H54 (cell line): ENCODE measurements at regions not wholly inside any gene's neighbourhood (a gene's known extent, or its start where the extent isn't known, plus 50 kb on each side); places are given as distances from the start of the nearest gene placed in this dataset.

Experiments
- DNase-seq: peaks from one replicate; pipeline ENCODE4 v3.0.0; 2011; ENCODE audit warnings: low spot score, mixed read lengths; ENCODE audit not compliant: insufficient read length
- FAIRE-seq: peaks from 3 replicates; lab custom pipeline; 2011; peaks lifted over from hg19 to GRCh38; lab: Jason Lieb, UNC
- POLR2A ChIP-seq: IDR thresholded peaks from 2 replicates; pipeline ENCODE4 v1.6.1; 2011; ENCODE audit warnings: low read depth, mild to moderate bottlenecking, low read length

DNA sequence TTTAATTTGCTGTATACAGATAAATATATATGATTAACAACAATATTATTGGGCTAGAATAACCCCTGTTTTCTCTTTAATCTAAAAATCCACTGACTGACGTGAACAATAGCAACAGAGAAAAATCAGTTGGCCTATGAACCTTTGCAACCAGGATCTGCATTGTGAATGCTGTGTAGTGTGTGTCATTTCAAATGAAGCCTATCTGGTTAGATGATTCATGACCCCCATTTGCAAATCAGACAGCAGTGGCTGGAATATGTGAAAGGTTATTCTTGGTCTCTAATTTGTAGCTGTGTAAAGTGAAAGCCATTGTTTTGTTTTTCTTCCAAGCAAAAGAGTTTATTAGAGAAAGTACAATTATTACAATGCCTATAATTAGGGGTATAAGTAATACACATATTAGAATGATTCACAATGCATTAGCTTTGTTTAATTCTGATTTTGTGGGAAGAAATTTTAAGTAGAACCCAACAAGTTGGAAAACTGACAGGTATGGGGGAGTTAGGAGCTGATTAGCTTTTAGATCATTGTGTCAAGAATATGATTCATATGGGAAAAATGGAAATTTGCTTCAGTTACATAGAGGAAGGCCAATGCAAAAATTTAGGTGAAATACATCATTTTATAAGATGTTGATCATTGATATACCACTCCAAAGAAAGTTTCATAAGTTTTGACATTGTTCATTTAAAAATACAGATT lies 1362.2 kb upstream of the TMEFF2 start:
- TF ChIP-seq POLR2A, result no peak
- no peak for FAIRE-seq
- no peak for DNase-seq

DNA sequence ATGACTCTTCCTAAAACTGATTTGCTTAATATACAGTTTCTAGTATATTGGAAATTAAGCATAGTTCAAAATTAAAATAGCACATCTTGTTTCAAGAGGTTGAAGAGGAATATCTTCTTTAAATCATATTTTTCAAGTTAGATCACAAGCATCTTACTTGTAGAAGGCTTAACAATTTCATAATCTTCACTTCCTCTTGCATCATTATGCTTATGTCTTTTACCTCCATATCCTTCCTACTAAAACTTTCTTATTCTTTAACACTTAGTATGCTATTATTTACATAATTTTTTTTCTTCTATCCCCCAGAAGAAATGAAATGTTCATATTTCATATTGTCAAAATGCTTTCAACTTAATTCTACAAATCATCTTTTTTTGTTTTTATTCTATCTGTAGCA lies 1354.9 kb upstream of the TMEFF2 start:
- TF ChIP-seq POLR2A, result no peak
- no peak for FAIRE-seq
- no peak for DNase-seq

DNA sequence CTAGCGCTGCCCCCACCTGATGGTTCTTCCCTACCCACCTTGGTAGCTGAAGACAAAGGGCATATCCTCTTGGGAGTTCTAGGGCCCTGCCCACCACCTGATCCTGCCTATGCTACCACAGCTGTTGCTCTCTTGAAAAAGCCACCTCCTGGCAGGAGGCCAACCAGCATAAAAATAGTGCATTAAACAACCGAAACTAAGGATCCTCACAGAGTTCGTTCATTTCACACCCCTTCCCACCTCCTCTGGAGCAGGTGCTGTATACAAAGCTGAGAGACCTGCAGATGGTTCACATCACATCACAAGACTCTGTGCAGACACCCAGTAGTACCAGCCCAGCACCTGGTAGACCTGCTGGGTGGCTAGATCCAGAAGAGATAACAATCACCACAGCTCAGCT lies 1348.0 kb upstream of the TMEFF2 start:
- no peak for DNase-seq
- FAIRE-seq, result no peak
- TF ChIP-seq POLR2A, result no peak

DNA sequence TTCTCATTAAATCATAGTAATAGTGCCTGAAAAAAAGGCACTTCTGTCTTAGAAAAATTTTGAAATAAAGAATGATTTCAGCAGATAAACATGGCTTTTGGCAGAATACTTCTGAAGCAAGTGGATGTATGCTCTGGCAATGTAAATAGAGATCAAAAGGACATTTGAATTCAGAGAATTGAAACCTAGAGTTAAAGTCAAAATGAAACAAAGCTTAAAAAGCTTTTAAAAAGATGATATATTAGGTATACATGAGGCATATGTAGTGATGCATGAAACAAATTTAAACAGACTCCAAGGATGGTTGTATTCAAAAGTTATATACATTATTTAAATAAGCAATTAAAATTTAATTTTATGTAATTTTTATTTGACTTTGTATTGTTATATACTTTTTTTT lies 1344.5 kb upstream of the TMEFF2 start:
- no peak for TF ChIP-seq POLR2A
- FAIRE-seq (no peak), DNase-seq (no peak)

DNA sequence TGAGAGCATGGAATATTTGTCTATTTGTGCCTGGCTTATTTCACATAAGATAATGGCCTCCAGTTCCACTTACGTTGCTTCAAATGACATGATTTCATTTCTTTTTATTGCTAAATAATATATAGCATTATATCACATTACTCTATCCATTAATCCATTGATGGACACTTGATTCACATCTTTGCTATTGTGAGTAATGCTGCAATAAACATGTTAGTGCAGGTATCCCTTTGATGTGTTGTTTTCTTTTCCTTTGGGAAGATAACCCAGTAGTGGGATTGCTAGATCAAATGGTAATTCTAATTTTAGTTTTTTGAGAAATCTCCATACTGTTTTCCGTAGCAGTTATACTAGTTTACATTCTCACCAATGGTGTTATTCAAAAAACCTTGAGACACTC lies 1343.3 kb upstream of the TMEFF2 start:
- DNase-seq, result no peak
- FAIRE-seq, result no peak
- TF ChIP-seq POLR2A, result no peak

DNA sequence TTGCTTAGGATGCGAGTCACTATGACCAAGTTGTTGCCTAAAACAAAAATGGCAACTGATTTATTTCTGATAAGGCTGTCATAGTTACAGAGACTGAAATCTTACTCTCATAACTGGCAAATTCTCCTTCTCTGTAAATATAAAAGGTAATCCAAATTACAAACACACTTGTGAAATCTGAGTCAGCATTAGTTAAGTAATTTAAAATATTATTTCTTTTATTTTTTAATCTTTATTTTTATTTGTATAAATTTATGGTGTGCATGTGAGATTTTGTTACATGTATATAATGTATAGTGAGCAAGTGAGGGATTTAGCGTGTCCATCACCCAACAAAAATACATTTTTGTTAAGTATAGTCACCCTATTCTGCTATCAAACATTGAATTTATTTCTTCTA lies 1342.8 kb upstream of the TMEFF2 start:
- no peak for TF ChIP-seq POLR2A
- DNase-seq (no peak), FAIRE-seq (no peak)

DNA sequence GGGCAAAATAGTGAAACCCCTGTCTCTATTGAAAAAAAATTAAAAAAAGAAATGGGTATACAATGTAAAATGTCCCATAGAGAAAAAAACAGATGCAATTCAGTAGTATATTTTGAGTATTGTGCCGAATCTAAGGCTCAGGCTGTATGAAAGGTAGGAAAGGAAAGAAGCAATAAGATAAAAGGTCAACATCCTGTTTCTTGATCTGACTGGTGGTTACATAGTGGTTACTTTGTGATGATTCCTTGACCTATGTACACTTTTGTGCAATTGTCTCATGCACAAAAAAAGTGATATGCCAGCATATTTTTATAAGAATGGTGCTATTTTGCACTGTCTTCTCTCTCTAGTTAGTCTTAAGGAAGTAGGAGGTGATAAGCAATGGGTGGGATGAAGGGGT lies 1333.7 kb upstream of the TMEFF2 start:
- FAIRE-seq, result no peak
- no peak for DNase-seq
- TF ChIP-seq POLR2A, result no peak

DNA sequence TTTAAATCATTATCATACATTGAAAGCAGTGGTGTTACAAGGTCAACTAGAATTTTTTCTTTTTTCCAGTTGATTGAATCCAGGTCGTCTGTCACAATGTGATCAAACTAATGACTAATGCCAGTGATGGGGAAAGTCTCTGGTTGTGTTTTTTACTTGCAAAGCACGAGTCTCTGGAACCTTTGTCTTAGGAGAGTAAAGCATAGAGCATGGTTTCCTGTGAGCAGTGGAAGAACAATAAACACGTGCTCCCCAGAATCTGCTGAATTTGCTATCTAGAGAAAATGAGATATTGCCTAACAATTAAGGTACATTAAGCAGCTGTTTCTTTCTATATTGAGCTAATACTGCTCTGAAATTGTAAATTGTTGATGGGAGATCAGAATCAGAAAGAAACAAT lies 1332.4 kb upstream of the TMEFF2 start:
- TF ChIP-seq POLR2A, result no peak
- FAIRE-seq (no peak), DNase-seq (no peak)

DNA sequence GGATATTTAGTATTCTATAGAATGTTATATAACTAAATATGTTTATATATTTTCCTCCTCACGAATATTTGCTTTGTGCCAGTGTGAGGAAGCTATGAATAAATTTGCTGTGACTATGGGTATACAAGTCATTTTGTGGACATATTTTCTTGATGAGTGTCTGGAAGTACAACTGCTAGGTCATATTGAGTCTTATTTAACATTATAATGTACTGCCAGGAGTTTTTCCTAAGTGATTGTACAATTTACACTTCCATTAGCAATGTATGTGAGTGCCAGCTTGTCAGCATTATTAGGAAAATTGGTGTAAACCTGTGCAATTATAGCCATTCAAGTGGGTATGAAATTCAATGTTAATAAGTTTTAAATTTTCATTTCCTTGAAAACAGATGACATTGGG lies 1328.9 kb upstream of the TMEFF2 start:
- no peak for DNase-seq
- no peak for TF ChIP-seq POLR2A
- FAIRE-seq, result no peak

DNA sequence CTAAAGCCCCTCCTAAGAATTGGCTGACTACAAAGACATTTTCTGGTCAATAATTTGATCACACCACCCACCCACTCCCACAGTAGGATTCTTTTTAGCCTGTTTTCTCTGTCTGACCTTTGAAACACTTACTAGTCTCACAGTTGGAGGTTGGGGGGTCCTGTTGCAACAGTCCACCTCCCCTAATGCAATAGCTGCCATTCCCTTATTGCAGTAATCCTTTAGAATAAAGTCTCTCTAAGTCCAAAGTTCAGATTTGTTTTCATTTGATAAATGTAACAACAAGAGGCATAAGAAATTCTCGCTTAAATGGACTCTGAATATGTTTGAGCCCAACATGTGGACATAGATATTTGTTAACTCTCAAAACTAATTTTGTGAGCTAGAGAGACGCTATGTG lies 1326.8 kb upstream of the TMEFF2 start:
- FAIRE-seq (no peak), DNase-seq (no peak)
- TF ChIP-seq POLR2A, result no peak

DNA sequence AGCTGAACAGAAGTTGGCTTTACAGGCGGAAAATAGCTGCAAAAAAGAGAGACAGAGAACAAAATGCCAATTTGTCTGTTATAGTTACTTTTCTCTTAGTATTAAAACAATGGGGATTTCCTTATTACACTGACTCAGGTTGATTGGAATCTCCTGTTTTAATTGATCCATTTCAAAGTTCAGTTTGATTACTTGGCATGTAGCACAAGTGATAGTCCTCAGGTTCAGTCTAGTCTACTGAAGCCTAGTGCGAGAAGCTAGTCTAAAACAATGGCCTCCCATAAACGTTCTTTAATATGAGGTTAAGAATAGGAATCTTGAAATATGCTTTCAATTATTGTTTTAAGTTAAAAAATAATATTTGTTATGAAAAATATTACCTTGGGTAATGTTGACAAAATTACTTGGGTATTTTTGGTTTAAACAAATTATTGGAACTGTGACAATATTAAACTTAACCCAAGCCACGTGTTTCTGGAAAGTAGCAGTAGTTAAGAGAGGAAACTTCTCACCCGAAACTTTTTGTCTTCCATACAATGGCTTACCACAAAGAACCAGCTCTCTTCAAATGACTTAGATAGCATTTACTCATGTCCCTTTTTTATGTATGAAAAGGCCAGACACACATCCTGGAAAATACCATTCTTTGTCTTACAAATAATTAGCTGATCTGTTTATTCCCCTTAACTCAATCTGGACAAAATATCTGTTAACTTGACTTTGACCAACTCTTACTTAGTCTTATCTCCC lies 1326.2 kb upstream of the TMEFF2 start:
- TF ChIP-seq POLR2A, result no peak
- no peak for DNase-seq
- no peak for FAIRE-seq

DNA sequence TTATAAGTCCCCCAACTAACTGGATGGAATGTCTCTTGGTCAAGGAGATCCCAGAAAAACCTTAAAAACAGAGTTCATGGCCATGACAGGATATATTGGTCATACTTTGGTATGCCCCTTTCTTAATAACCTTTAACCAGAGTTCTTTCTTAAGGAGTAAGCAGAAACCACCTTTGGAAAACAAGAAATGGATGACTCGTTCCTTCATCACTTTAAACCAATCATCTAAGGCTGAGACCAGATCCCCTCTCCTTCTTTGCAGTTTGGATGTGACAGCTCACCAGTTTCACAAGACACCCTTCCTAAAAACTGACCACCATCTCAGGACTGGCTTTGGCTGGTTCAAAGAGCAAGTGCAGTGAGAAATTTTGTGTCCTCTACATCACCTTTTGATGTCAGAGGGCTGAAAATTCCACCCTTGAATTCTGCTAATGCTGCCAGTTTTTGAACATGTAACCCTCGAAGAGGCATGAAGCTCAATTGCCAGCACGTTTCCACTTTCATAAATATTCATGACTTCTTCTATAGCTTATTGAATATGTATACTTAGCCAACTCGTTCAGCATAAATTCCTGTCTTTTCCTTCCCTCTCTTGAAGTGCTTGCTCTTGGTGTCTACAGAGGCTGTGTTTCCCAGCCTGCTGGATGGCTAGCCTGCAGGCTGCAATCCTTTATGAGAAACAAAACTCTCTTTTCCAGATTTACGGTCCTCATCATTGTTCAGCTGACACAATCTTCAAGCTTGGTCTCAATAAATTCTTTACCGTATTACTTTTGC lies 1323.5 kb upstream of the TMEFF2 start:
- DNase-seq (no peak), FAIRE-seq (peak; percentile 92)
- TF ChIP-seq POLR2A, result no peak

DNA sequence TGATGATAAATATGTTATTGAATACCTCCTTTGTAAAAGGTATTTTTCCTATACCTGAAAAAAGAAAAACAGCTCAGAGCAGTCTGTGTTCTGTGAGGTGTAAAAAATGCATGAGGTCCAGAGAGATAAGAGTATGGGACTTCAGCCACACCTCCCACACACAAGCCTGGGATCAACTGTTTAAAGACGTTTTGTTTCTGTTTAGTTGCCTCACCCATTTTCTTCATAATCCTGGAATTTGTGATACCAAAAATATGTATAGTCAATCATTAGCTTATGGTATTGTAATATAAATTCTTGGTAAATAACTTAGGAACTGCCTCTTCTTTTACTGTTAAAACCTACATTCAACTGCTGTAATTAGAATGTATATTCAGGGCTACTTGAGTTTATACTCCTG lies 1322.9 kb upstream of the TMEFF2 start:
- DNase-seq, result no peak
- TF ChIP-seq POLR2A, result no peak
- FAIRE-seq, result no peak

DNA sequence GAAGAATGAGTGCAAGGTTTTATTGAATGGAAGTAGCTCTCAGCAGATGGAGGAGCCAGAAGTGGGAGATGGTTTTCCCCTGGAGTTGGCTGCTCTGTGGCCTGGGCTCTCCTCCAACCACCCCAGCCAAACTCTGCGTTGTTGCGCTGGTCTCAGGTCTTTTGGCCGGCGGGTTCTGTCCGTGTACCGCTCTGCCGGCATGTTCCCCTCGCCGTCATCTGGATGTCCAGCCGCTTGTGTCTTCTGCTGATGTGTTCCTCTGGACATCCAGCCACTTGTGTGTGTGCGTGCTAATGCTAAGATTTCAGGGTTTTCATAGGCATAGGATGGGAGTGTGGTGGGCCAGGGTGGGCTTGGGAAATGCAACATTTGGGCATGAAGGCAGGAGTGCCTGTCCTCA lies 1311.3 kb upstream of the TMEFF2 start:
- DNase-seq (no peak), FAIRE-seq (no peak)
- TF ChIP-seq POLR2A, result no peak
